ENCODE measurements at regions not wholly inside any gene's neighbourhood (a gene's known extent, or its start where the extent isn't known, plus 50 kb on each side); places are given as distances from the start of the nearest gene placed in this dataset.

DNA sequence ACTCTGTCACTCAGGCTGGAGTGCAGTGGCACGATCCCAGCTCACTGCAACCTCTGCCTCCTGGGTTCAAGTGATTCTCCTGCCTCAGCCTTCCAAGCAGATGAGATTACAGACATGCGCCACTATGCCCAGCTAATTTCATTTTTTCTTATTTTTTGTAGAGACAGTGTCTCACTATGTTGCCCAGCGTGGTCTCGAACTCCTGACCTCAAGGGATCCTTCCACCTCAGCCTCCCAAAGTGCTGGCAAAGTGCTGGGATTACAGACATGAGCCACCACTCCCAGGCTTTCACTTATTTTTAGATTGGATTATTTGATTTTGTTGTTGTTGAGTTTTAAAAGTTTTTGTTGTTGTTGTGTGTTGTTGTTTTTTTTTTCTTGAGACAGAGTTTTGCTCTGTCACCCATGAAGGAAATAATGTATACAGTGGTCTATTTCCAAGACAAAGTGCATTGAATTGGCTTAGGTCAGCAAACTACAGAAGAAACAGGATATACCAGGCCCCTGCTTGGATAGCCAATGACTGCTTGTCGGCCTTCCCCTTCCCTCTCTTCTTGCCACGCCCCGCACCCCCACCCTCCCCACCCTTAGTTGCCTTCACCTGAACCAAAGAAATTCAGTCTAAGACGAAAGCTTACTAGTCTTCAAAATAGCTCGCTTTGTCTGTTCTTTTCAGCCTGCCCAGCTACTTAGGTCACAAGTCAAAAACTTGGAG, 91.8 kb upstream of the CLDN5 start:
- Histone ChIP-seq H3K27me3 (no peaks in the 10 kb centered on the region), H3K36me3 (replicated peaks in 1 of 2; ENCODE audit: insufficient read depth in 1 of 2, low read depth in 2 of 2) (no peaks in the 10 kb centered on the region), H3K27ac (no peak overlapping the region), H3K4me1 (no peaks in the 10 kb centered on the region), H3K4me3 (no peak overlapping the region), H3K9me3 (no peaks in the 10 kb centered on the region)
- TF ChIP-seq, protein P1, sequence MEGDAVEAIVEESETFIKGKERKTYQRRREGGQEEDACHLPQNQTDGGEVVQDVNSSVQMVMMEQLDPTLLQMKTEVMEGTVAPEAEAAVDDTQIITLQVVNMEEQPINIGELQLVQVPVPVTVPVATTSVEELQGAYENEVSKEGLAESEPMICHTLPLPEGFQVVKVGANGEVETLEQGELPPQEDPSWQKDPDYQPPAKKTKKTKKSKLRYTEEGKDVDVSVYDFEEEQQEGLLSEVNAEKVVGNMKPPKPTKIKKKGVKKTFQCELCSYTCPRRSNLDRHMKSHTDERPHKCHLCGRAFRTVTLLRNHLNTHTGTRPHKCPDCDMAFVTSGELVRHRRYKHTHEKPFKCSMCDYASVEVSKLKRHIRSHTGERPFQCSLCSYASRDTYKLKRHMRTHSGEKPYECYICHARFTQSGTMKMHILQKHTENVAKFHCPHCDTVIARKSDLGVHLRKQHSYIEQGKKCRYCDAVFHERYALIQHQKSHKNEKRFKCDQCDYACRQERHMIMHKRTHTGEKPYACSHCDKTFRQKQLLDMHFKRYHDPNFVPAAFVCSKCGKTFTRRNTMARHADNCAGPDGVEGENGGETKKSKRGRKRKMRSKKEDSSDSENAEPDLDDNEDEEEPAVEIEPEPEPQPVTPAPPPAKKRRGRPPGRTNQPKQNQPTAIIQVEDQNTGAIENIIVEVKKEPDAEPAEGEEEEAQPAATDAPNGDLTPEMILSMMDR (IDR thresholded peaks at IDR 0.05) = no peak
- no peak for TF ChIP-seq POLR2A (IDR thresholded peaks at IDR 0.05)
- ATAC-seq (no peak), DNase-seq (no peak)
- intact Hi-C loops (cut with DNase I) = no loop called here
- 73 to 77% methylated on average over 9 of the region's 9 CpGs for WGBS, 2 donors

DNA sequence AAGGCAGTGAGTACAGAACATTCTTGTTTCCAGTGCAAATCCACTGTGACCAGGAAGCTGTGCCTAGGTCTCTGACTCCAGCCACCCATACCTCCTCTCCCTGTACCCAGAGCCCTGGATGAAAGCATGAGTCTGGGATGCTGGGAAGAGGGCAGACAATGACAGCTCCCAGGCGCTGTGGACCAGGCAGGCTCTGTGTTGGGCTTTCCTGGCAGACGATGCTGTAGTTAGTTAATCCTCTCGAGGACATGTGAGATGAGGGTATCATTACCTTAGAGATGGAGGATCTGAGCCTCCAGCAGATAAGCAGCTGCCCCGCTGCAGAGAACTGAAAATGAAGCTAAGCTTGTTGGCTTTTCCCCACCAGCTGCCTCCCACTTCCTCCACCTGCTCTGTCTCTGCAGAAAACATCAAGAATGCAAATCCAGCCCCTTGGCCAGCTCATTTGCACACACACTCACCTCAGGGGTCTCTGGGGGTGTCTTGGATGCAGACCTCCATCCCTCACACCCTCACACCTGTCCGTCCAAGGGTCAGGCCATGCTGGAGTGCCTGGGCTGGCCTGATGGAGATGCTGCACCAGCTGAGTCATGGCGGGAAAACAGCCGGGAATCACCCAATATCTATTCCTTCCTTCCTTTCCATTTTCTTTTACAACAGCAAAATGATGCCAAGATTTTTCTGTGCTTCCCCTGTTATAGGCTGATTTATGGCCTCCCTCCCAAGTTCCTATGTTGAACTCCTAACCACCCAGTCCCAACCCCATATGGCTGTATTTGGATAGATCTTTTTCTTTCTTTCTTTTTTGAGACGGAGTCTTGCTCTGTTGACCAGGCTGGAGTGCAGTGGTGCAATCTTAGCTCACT, 94.9 kb upstream of the SEPTIN5 start:
- Histone ChIP-seq H3K27ac (no peak overlapping the region), H3K4me3 (no peak overlapping the region), H3K36me3 (replicated peaks in 1 of 2; ENCODE audit: insufficient read depth in 1 of 2, low read depth in 2 of 2) (no peaks in the 10 kb centered on the region), H3K27me3 (no peaks in the 10 kb centered on the region), H3K9me3 (no peaks in the 10 kb centered on the region), H3K4me1 (no peaks in the 10 kb centered on the region)
- DNase-seq = no peak
- WGBS, 2 donors = 63 to 65% methylated on average over 8 of the region's 8 CpGs
- TF ChIP-seq, protein P1 (IDR thresholded peaks at IDR 0.05) = no peak
- no peak for TF ChIP-seq POLR2A (IDR thresholded peaks at IDR 0.05)
- ATAC-seq = no peak
- intact Hi-C loops (cut with DNase I) = no loop called here

DNA sequence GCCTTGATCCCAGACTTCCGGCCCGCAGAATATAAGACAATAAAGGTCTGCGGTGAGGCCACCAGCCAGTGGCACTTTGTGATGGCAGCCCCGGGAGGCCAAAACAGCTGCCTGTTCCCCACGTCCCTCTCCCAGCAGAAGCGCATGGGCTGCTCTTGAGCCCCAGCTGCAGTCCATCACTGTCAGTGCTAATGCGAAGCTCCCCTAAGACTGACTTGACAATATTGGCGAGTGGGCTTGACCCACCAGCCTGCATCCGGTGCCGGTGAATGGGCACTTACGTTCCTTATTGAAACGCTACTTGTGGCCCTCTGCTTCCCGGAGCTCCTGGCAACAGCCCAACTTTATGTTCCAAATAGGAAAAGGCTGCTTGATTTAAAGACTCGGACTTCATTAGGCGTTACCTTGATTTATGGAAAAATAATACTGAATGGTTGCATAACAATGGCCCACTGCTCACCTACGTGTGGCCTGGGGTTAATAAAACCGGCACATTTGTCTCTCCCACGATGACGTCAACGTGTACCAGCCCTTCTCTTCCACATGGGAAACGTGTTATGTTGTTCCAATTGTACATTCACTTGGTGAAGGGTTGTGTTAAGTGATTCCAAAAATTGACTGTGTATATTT, 93.4 kb upstream of the SEPTIN5 start:
- intact Hi-C loops (cut with DNase I) = no loop called here

DNA sequence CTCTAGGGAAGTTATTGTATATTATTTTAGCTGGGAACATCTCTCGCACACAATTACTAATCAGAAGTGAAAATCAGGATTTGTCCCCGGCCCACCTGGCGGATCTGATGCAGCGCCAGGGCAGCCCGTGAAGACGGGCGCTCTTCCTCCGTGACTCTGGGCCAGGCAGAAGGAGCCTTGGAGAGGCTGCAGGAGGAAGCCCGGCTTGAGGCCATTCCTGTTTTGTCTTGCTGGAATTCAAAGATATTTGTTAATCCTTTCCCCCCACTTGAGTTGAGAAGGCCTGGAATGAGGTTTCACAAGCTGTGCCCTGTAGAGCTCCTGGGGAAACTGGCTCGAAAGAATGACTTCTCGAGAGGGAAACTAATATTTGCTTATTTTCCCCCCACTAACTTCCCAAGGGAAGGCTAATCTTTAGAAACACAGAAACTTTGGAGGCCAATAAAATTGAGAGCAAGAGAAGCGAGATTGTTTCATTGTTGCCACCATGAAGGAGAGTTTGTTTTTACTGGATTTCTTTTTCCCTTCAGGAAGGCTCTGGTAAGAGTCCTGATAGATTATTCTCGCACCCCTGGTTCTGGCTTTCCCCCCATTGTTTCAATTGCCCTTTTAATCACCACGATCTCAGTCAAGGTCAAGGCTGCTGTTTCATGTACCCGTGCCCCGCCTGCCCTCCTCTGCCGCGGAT, 92.8 kb upstream of the SEPTIN5 start:
- no peaks in the 10 kb centered on the region for H3K36me3 ChIP-seq (replicated peaks in 1 of 2; ENCODE audit: insufficient read depth in 1 of 2, low read depth in 2 of 2)

More for the DNA sequence above, 93.4 kb upstream of the SEPTIN5 start:
- 57 to 58% methylated on average over 18 to 21 of the region's 21 CpGs for WGBS, 2 donors
- DNase-seq = no peak
- H3K27me3 ChIP-seq = no peaks in the 10 kb centered on the region
- no peak overlapping the region for H3K27ac ChIP-seq
- H3K4me1 ChIP-seq = no peaks in the 10 kb centered on the region
- no peaks in the 10 kb centered on the region for H3K36me3 ChIP-seq (replicated peaks in 1 of 2; ENCODE audit: insufficient read depth in 1 of 2, low read depth in 2 of 2)
- ATAC-seq = peak; percentile 30
- no peak overlapping the region for H3K4me3 ChIP-seq
- no peaks in the 10 kb centered on the region for H3K9me3 ChIP-seq
- TF ChIP-seq, protein P1 (IDR thresholded peaks at IDR 0.05) = no peak

More for the DNA sequence above, 92.8 kb upstream of the SEPTIN5 start:
- DNase-seq (no peak), ATAC-seq (no peak)
- Histone ChIP-seq H3K4me1 (no peaks in the 10 kb centered on the region), H3K27me3 (no peaks in the 10 kb centered on the region), H3K4me3 (no peak overlapping the region), H3K27ac (peak overlapping the region in 1 of 4 donors; percentile 3), H3K9me3 (no peaks in the 10 kb centered on the region)
- intact Hi-C loops (cut with DNase I) = no loop called here
- TF ChIP-seq, protein P1 (IDR thresholded peaks at IDR 0.05) = no peak
- WGBS, 2 donors = 53 to 56% methylated on average over 16 to 18 of the region's 18 CpGs
